NCI-H146 treated with DMSO at 0.1 percent for 48 hours (cell line): ENCODE measurements at regions not wholly inside any gene's neighbourhood (a gene's known extent, or its start where the extent isn't known, plus 50 kb on each side); places are given as distances from the start of the nearest gene placed in this dataset.

ENCODE experiments used
- DNase-seq: peaks from one replicate; lab custom pipeline; 2025; ENCODE audit not compliant: unreplicated experiment; lab: John Stamatoyannopoulos, UW

GRCh38 chr2:45256173-45256866, 247.1 kb upstream of the SIX2 start:
- DNase-seq = no peak

- no peak for DNase-seq
Observed at GRCh38 chr2:45255563-45255962, 246.3 kb upstream of the SIX2 start.

DNA sequence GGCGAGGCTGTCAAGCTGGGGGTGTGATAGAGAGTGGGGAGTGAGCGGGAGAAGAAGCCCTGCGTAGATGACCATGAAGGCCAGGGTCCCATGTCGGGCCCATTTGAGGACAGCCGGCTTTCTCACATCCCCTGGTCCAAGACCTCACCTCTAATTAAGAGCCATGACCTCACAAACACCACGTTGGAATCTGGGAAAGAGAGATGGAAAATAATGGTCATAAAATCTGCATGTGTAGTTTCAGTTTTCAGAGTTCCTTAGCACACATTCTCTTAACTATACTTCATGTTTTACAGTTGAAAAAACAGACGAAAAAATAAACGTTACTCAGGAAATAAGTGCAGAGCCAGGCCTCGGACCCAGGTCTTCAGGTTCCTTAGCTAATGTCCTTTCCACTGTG, 244.8 kb upstream of the SIX2 start:
- no peak for DNase-seq

GRCh38 chr2:45253151-45253550, 243.9 kb upstream of the SIX2 start:
- DNase-seq = no peak

DNA sequence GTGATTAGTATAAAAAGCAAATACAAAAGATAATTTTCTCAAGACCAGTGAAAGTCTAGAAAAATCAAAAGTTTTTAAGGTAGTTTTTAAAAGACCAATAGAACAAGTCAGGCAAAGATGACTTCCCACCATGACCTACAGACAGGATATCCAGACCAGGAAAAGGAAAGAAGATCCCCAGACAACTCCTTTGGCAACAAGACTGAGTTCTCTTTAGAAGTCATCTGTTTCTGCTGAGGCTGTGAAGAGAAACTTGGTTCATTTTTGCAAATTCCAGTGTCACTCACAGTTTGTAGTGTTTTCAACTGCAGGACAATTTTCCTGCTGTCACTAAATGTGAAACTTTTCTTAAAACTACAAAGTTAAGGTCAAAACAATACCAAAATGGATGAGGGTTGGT, 240.9 kb upstream of the SIX2 start:
- DNase-seq = no peak

GRCh38 chr2:45248214-45248613, 239.0 kb upstream of the SIX2 start:
- no peak for DNase-seq

DNA sequence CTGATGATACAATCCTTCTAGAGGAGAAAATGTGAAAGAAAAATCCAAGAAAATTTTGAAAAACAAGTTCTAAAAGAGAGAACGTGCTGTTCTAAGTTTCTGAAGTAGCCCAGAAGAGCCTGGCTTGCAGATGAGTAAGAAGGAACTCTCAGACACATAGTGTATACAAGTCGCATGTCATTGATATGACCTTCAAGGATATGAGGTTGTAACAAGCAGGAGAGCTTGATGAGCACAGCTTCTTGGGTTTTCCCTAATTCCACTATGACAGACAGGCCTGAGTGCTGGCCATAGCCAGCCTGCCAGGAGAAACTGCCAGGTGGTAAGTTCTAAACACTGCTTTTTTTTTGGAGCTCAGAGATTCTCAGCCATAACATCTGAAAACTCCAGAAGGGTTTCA, 235.7 kb upstream of the SIX2 start:
- no peak for DNase-seq

- DNase-seq = no peak
Observed at GRCh38 chr2:45242161-45242741, 233.0 kb upstream of the SIX2 start.

DNA sequence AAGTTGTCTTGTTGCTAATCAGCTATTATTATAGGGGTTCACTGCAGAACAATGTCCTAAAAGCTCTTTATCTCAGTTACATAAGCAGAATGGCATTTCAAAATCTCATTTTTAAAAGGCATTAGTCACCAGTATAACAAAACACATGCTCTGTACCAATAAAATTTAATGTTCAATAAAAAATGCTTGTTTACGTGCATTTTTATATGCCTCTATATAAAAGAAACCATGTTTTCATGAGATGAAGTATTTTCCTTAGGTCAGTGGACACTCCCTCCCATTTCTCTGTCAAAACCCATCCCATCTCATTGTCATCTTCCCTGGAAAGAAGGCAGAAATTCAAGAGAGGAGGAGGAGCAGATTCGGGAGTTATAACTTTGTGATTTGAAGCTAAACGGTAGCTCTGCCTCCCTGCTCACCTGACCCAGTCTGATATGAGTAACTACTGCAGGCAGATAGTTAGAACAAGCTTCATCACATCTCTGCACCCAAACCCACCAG, 231.9 kb upstream of the SIX2 start:
- DNase-seq = no peak

DNA sequence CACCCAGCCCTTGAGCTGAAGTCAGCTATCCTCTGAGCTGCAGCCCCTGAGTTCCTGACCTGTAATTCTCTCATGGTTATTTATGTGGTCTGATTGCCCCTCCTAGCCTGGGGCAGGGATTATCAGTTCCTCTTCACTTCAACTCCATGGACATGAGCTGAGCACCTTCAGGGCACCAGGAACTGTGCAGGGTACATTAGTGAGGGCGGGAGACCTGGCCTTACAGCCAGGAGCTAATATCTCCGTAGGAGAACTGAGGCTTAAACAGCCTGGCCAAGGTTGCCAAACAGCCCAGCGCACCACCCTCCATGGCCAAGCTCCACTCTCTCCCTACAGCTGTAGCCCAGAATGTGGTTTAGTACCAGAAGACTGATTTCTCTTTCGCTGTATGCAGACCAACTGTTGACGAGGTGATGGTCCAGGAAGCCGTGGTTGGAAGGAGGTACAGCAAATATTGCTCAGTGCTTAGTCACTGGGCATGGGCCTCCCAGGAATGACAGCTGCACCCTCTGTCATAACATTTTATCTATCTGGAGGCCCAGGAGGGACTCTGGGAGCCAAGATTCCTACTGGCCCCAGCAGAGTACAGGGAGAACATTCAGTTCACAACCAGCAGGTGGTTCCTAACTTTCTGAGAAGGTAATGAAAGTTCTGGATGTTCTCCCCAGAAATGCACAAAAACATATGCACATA, 228.7 kb upstream of the SIX2 start:
- DNase-seq = no peak

GRCh38 chr2:45237128-45237527, 227.9 kb upstream of the SIX2 start:
- DNase-seq = no peak

GRCh38 chr2:45236268-45236667, 227.0 kb upstream of the SIX2 start:
- DNase-seq = no peak

GRCh38 chr2:45233301-45233700, 224.0 kb upstream of the SIX2 start:
- DNase-seq = no peak

DNA sequence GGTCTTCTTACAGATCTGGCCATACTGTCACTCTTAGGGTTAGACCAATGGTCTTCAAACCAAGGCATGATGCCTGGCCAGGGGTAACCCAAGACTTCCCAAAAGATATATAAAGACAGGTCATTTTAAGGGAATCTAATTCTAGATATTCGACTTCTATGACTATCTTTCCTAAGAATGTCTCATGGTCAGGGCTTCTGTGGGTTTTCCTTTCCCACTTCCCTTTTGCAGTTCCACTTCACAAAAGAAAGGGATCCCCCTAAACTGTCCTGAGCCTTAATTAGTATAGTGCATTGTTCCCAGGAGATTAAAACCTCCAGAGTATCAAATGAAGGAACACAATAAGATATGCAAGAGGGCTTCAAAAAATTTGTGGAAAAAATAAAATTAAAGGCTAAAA, 223.6 kb upstream of the SIX2 start:
- no peak for DNase-seq

DNA sequence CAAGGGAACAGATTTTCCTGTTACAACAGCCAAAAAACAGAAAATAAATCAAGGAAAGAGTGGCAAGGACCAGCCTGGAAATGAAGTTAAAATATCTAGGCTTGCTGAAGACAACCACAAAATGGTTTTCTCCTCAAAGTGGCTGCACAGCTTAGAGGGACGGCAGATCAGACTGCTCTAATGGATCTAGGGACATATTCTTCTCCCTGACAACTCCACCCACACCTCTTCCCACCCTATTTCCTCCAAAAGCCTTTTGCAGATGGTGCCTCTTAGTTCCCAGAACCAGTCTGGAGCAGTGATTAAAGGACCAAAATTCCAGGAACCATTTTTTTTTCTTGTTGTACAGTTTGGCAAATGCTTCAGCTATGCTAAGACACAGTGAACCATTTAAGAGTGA, 220.2 kb upstream of the SIX2 start:
- no peak for DNase-seq

DNA sequence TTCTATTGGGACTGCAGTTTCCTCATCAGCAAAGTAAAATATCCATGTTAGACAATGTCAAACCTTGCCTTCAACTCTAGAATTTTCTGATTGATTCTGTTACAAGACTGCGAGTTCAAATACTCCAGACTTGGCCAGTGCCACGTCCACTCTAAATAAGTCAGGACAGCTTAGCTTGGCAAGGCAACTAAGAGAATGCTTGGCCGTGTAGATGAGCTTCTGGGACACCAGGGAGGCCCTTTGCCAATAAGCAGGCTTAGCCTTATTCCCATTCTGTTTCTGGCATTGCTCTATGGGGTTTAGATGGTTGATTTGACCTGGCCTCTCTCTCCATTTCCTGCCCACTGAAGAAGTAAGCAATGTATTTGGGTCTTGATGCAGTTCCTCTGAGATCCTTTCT, 218.1 kb upstream of the SIX2 start:
- DNase-seq = no peak

DNA sequence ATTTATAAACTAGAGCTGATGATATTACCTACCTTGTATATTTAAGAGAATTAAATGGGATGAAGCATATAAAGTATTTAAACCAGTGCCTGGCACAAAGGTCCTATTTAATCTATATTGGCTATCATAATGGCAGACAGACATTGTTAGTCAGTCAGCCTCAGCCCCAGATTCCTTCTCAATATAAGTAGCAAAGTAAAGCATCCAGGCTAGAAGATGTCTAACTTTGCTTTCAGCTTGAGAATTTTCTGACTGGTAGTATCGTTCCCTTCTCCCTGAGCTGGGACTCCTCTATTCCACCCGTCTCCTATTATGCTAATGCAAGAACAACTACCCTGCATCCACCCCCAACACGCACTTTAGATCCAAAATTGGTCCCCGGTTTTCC, 215.7 kb upstream of the SIX2 start:
- no peak for DNase-seq

DNA sequence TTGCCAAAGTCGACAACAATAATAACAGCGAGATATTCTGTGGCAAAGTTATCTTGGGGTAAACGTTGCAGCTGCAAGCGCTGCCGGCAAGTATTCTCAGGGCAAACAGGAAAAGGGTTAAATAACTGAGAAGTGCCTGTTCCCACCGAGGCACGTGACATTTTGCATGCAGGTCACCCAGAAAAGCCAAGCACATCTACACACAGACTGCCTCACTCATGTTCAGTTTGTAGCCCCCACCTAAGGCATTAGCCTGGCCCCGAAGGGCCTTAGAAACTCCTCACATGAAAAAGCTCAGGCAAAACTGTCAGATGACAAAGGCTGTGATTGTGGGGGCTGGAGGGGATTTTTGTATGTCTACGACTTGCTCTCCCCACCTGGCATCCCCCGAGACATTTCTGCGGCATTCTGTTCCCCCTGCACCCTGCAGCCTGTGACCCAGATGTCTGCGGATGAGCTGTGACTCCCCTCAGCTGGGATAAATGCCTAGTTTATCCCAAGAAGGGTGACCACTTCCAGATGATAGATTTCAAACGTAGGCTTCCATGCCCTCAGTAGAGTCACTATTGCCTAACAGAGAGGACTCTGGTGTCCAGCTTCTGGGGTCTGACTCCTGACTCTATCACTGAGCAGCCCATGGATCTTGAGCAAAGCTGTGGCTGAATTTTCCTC, 215.2 kb upstream of the SIX2 start:
- no peak for DNase-seq

- DNase-seq = no peak
Observed at GRCh38 chr2:45223531-45223930, 214.3 kb upstream of the SIX2 start.

DNA sequence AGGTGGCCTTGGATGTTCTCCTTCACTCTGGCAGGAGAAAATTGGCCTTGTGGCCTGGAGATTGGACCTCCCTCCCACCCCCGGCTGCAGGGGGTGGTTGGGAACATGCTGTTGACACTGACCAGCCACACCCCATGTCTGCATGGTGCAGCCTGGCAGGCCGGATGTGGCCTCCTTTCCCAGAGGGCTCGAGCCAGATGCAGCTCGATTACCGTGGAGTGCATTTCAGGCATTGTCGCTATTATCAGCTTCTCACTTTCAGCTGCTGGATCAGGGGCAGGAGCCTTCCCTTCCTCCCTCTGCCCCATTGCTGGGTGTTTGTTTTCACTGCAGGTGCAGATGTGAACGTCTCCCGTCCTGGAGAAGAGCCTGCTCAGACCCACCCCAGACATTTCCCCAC, 211.0 kb upstream of the SIX2 start:
- peak; percentile 60 for DNase-seq

- peak; percentile 56 for DNase-seq
Observed at GRCh38 chr2:45218931-45219339, 209.7 kb upstream of the SIX2 start.

GRCh38 chr2:45218297-45218696, 209.0 kb upstream of the SIX2 start:
- no peak for DNase-seq
